Astrocyte (in vitro differentiated cells and primary cell): ENCODE measurements at regions not wholly inside any gene's neighbourhood (a gene's known extent, or its start where the extent isn't known, plus 50 kb on each side); places are given as distances from the start of the nearest gene placed in this dataset.

Experiments used
- DNase-seq: peaks from one replicate; pipeline ENCODE4 v3.0.0-alpha.2; 2010; ENCODE audit warnings: low read depth
- FAIRE-seq: peaks from 2 replicates; lab custom pipeline; 2011; peaks lifted over from hg19 to GRCh38; lab: Jason Lieb, UNC
- H2AFZ ChIP-seq: 2 replicates; pipeline ENCODE4 v1.6.0; 2012; ENCODE audit warnings: low read depth, low read length, inconsistent platforms
- H3K27ac ChIP-seq: 2 replicates; pipeline ENCODE4 v1.5.1; 2011; ENCODE audit warnings: low read depth, low read length, inconsistent platforms
- H3K27me3 ChIP-seq: 2 replicates; pipeline ENCODE4 v1.6.0; 2011; ENCODE audit warnings: low read length, inconsistent platforms; ENCODE audit not compliant: insufficient read depth
- H3K36me3 ChIP-seq: 2 replicates; pipeline ENCODE4 v1.5.1; 2011; ENCODE audit warnings: low read length, inconsistent platforms; ENCODE audit not compliant: insufficient read depth
- H3K4me1 ChIP-seq: 2 replicates; pipeline ENCODE4 v1.5.1; 2011; ENCODE audit warnings: low read length, inconsistent platforms; ENCODE audit not compliant: insufficient read depth
- H3K4me2 ChIP-seq: 2 replicates; pipeline ENCODE4 v1.6.0; 2012; ENCODE audit warnings: low read length, inconsistent platforms
- H3K4me3 ChIP-seq: 2 replicates; pipeline ENCODE4 v1.5.1; 2011; ENCODE audit warnings: low read depth, mild to moderate bottlenecking, low read length, inconsistent platforms; ENCODE audit not compliant: insufficient read depth
- H3K79me2 ChIP-seq: 2 replicates; pipeline ENCODE4 v1.6.0; 2012; ENCODE audit warnings: mild to moderate bottlenecking, low read length, inconsistent platforms; ENCODE audit not compliant: insufficient read depth
- H3K9ac ChIP-seq: 2 replicates; pipeline ENCODE4 v1.6.0; 2012; ENCODE audit warnings: mild to moderate bottlenecking, low read length, inconsistent platforms
- H3K9me3 ChIP-seq: 2 replicates; pipeline ENCODE4 v1.5.1; 2012; ENCODE audit warnings: low read depth, mild to moderate bottlenecking, low read length, inconsistent platforms; ENCODE audit not compliant: insufficient read depth
- H4K20me1 ChIP-seq: 2 replicates; pipeline ENCODE4 v1.6.0; 2012; ENCODE audit warnings: low read length, inconsistent platforms; ENCODE audit not compliant: insufficient read depth
- H3K27ac Mint-ChIP-seq: one replicate; pipeline ENCODE4 v1.8.0; 2021; ENCODE audit warnings: mild to moderate bottlenecking, mixed read lengths; ENCODE audit not compliant: unreplicated experiment
- H3K27me3 Mint-ChIP-seq: one replicate; pipeline ENCODE4 v1.8.0; 2021; ENCODE audit warnings: low read depth, mixed read lengths; ENCODE audit not compliant: unreplicated experiment
- H3K36me3 Mint-ChIP-seq: one replicate; pipeline ENCODE4 v1.8.0; 2021; ENCODE audit warnings: low read depth, mixed read lengths; ENCODE audit not compliant: unreplicated experiment
- H3K4me1 Mint-ChIP-seq: one replicate; pipeline ENCODE4 v1.8.0; 2021; ENCODE audit warnings: low read depth, mixed read lengths; ENCODE audit not compliant: unreplicated experiment
- H3K4me3 Mint-ChIP-seq: one replicate; pipeline ENCODE4 v1.8.0; 2021; ENCODE audit warnings: mild to moderate bottlenecking, moderate library complexity, mixed read lengths; ENCODE audit not compliant: unreplicated experiment
- H3K9me3 Mint-ChIP-seq: one replicate; pipeline ENCODE4 v1.8.0; 2021; ENCODE audit warnings: mild to moderate bottlenecking, mixed read lengths; ENCODE audit not compliant: unreplicated experiment
- EZH2 ChIP-seq: IDR thresholded peaks from 2 replicates; pipeline ENCODE4 v1.6.1; 2012; ENCODE audit warnings: mild to moderate bottlenecking, low read length, inconsistent platforms; ENCODE audit not compliant: insufficient read depth
- TF ChIP-seq, protein P1 (sequence below): IDR thresholded peaks from 2 replicates; pipeline ENCODE4 v1.5.1; 2011; ENCODE audit warnings: low read depth, mild to moderate bottlenecking, inconsistent platforms, low read length, moderate library complexity; ENCODE audit not compliant: insufficient read depth

DNA sequence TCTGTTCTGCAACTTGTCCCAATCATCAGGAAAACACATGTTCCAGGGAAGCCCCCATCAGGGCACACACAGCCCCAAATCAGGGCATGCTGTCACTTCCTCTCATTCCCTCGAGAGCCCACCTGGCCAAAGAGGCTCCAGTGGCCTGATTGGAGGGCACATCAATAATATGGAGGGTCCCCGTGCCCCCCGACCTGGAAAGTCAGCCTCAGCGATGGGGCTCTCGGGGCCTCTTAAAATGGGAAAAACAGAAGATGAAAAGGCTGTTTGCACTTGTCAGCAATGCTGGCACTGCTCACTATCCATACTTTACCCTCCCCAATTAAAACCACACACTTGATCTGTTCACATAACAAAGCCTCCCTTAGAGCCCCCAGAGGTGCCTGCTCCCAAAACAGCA is 172.9 kb upstream of the NSMCE3 start:
- Mint-ChIP-seq H3K36me3 (no peaks in the 10 kb centered on the region), H3K9me3 (no peaks in the 10 kb centered on the region), H3K4me3 (no peak overlapping the region), H3K27me3 (peaks cover 5% of the 10 kb centered on the region), H3K27ac (no peak overlapping the region), H3K4me1 (no peaks in the 10 kb centered on the region)
- Histone ChIP-seq H3K4me1 (no peaks in the 10 kb centered on the region), H4K20me1 (no peaks in the 10 kb centered on the region), H3K79me2 (no peaks in the 10 kb centered on the region), H3K4me2 (no peak overlapping the region), H2AFZ (no peak overlapping the region), H3K4me3 (no peak overlapping the region), H3K36me3 (no peaks in the 10 kb centered on the region), H3K9me3 (no peaks in the 10 kb centered on the region), H3K27me3 (no peaks in the 10 kb centered on the region), H3K27ac (no peak overlapping the region), H3K9ac (no peak overlapping the region)
- FAIRE-seq (no peak), DNase-seq (no peak)
- TF ChIP-seq EZH2: no peak
- TF ChIP-seq, protein P1, sequence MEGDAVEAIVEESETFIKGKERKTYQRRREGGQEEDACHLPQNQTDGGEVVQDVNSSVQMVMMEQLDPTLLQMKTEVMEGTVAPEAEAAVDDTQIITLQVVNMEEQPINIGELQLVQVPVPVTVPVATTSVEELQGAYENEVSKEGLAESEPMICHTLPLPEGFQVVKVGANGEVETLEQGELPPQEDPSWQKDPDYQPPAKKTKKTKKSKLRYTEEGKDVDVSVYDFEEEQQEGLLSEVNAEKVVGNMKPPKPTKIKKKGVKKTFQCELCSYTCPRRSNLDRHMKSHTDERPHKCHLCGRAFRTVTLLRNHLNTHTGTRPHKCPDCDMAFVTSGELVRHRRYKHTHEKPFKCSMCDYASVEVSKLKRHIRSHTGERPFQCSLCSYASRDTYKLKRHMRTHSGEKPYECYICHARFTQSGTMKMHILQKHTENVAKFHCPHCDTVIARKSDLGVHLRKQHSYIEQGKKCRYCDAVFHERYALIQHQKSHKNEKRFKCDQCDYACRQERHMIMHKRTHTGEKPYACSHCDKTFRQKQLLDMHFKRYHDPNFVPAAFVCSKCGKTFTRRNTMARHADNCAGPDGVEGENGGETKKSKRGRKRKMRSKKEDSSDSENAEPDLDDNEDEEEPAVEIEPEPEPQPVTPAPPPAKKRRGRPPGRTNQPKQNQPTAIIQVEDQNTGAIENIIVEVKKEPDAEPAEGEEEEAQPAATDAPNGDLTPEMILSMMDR: no peak

DNA sequence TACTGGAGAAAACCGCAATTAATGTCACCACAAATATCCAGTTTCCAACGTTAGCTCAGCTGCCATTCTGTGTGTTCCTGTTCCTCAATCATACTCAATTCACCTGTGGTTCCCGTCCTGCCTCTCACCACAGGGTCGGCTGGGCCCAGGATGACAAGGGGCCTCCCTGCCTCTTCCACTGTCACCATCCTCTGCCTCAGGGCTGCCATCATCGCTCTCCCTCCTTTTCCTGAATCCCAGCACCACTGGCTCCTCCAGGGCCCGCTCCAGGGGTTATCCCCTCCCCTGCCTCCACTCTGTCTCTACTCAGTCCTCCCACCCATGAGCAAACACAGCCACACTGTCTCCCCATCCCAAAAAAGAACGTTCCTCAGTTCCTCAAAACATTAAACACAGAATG is 170.9 kb upstream of the NSMCE3 start:
- Mint-ChIP-seq H3K27ac (no peak overlapping the region), H3K9me3 (no peaks in the 10 kb centered on the region), H3K4me1 (peaks cover 2% of the 10 kb centered on the region), H3K36me3 (no peaks in the 10 kb centered on the region), H3K27me3 (peaks cover 1% of the 10 kb centered on the region), H3K4me3 (no peak overlapping the region)
- no peaks in the 10 kb centered on the region for H3K36me3 ChIP-seq
- H3K27me3 ChIP-seq: no peaks in the 10 kb centered on the region
- TF ChIP-seq EZH2: no peak
- TF ChIP-seq, protein P1: no peak
- H3K4me3 ChIP-seq: no peak overlapping the region
- DNase-seq: no peak
- no peak for FAIRE-seq
- no peak overlapping the region for H2AFZ ChIP-seq
- H3K79me2 ChIP-seq: no peaks in the 10 kb centered on the region
- no peak overlapping the region for H3K4me2 ChIP-seq
- no peak overlapping the region for H3K9ac ChIP-seq
- no peaks in the 10 kb centered on the region for H3K4me1 ChIP-seq
- no peaks in the 10 kb centered on the region for H3K9me3 ChIP-seq
- no peaks in the 10 kb centered on the region for H4K20me1 ChIP-seq
- H3K27ac ChIP-seq: no peak overlapping the region

DNA sequence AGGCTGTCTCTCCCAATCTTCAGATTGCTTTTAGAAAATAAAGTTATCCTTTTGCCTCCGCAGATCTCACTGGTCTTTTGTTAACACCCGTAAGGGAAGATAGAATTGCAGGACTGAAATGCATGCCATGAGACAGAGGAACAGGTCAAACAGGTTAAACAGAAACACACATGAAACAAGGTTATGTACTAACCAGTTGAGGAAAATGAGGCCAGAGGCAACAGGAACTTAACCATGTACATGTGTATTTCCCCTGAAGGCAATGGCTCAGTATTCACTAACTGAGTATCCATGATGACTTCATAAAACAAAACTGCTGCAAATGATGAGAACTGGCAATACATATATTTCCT is 169.1 kb upstream of the NSMCE3 start:
- H3K36me3 ChIP-seq: no peaks in the 10 kb centered on the region
- H3K27me3 Mint-ChIP-seq: peaks cover 1% of the 10 kb centered on the region
- no peaks in the 10 kb centered on the region for H4K20me1 ChIP-seq
- H3K9ac ChIP-seq: no peak overlapping the region
- H3K4me2 ChIP-seq: no peak overlapping the region
- no peaks in the 10 kb centered on the region for H3K79me2 ChIP-seq
- H3K27me3 ChIP-seq: no peaks in the 10 kb centered on the region
- H3K36me3 Mint-ChIP-seq: no peaks in the 10 kb centered on the region
- FAIRE-seq (no peak), DNase-seq (no peak)
- peaks cover 11% of the 10 kb centered on the region for H3K4me1 Mint-ChIP-seq
- no peak overlapping the region for H3K4me3 ChIP-seq
- peaks cover 2% of the 10 kb centered on the region for H3K9me3 ChIP-seq
- H3K27ac Mint-ChIP-seq: no peak overlapping the region
- no peak overlapping the region for H3K4me3 Mint-ChIP-seq
- H3K4me1 ChIP-seq: no peaks in the 10 kb centered on the region
- no peak overlapping the region for H2AFZ ChIP-seq
- TF ChIP-seq EZH2: no peak
- TF ChIP-seq, protein P1: no peak
- no peaks in the 10 kb centered on the region for H3K9me3 Mint-ChIP-seq
- no peak overlapping the region for H3K27ac ChIP-seq
